OCI-LY1 (cell line): ENCODE measurements at regions not wholly inside any gene's neighbourhood (a gene's known extent, or its start where the extent isn't known, plus 50 kb on each side); places are given as distances from the start of the nearest gene placed in this dataset.

ENCODE experiments used
- H2AFZ ChIP-seq: fragments of 200-600 bp; sonication (generic), shearing (Covaris generic); 2 replicates; pipeline ENCODE4 v1.6.0; 2014; ENCODE audit warnings: antibody characterized with exemption, mild to moderate bottlenecking, low read length
- H3F3A ChIP-seq: fragments of 200-600 bp; sonication (generic), shearing (Covaris generic); 2 replicates; pipeline ENCODE4 v1.6.0; 2014; ENCODE audit warnings: mild to moderate bottlenecking, antibody characterized with exemption, low read length, moderate library complexity; ENCODE audit not compliant: insufficient read depth
- H3K27ac ChIP-seq: fragments of 200-600 bp; sonication (generic); 2 replicates; pipeline ENCODE4 v1.5.1; 2014; ENCODE audit warnings: low read length, mixed run types, mild to moderate bottlenecking, low read depth; ENCODE audit not compliant: poor library complexity, severe bottlenecking
- H3K27me3 ChIP-seq: fragments of 200-600 bp; sonication (generic); 2 replicates; pipeline ENCODE4 v1.6.0; 2014; ENCODE audit warnings: antibody characterized with exemption, mild to moderate bottlenecking, low read length, moderate library complexity; ENCODE audit not compliant: insufficient read depth
- H3K36me3 ChIP-seq: fragments of 200-600 bp; sonication (generic); 2 replicates; pipeline ENCODE4 v1.6.1; 2014; ENCODE audit warnings: mild to moderate bottlenecking, antibody characterized with exemption, low read length, moderate library complexity, mixed read lengths; ENCODE audit not compliant: insufficient read depth
- H3K4me1 ChIP-seq: fragments of 200-600 bp; sonication (generic); 2 replicates; pipeline ENCODE4 v1.5.1; 2014; ENCODE audit warnings: mild to moderate bottlenecking, low read length, moderate library complexity; ENCODE audit not compliant: insufficient read depth, severe bottlenecking
- H3K4me2 ChIP-seq: fragments of 200-600 bp; sonication (generic), shearing (Covaris generic); 2 replicates; pipeline ENCODE4 v1.6.1; 2014; ENCODE audit warnings: low read length
- H3K4me3 ChIP-seq: fragments of 200-600 bp; sonication (generic); 2 replicates; pipeline ENCODE4 v1.5.1; 2014; ENCODE audit warnings: low read length, low read depth, mild to moderate bottlenecking, mixed read lengths; ENCODE audit not compliant: poor library complexity, severe bottlenecking
- H3K79me2 ChIP-seq: fragments of 200-600 bp; shearing (Covaris generic); 2 replicates; pipeline ENCODE4 v1.6.1; 2016; ENCODE audit warnings: mixed run types, low read length, mixed read lengths; ENCODE audit not compliant: insufficient read depth
- H3K9ac ChIP-seq: fragments of 200-600 bp; sonication (generic), shearing (Covaris generic); 2 replicates; pipeline ENCODE4 v1.6.1; 2014; ENCODE audit warnings: mild to moderate bottlenecking, low read length, mixed read lengths
- H3K9me2 ChIP-seq: fragments of 200-600 bp; sonication (generic), shearing (Covaris generic); 2 replicates; pipeline ENCODE4 v1.6.1; 2014; ENCODE audit warnings: low read depth, mild to moderate bottlenecking, low read length, mixed read lengths
- H3K9me3 ChIP-seq: fragments of 200-600 bp; shearing (Covaris generic); 2 replicates; pipeline ENCODE4 v1.6.1; 2014; ENCODE audit warnings: low read length, mixed read lengths
- H4K20me1 ChIP-seq: fragments of 200-600 bp; sonication (generic), shearing (Covaris generic); 2 replicates; pipeline ENCODE4 v1.6.0; 2016; ENCODE audit warnings: mild to moderate bottlenecking, low read length; ENCODE audit not compliant: insufficient read depth
- CTCF ChIP-seq: fragments of 200-600 bp; sonication (generic), shearing (Covaris generic); IDR thresholded peaks from 2 replicates; pipeline ENCODE4 v1.5.1; 2017; ENCODE audit warnings: mild to moderate bottlenecking, antibody characterized with exemption, low read length, moderate library complexity, mixed read lengths
- EZH2 ChIP-seq: fragments of 200-600 bp; sonication (generic), shearing (Covaris generic); IDR thresholded peaks from 2 replicates; pipeline ENCODE4 v1.8.0; 2017; ENCODE audit warnings: borderline replicate concordance, mixed run types, mild to moderate bottlenecking, antibody characterized with exemption, low read length, moderate library complexity, mixed read lengths

DNA sequence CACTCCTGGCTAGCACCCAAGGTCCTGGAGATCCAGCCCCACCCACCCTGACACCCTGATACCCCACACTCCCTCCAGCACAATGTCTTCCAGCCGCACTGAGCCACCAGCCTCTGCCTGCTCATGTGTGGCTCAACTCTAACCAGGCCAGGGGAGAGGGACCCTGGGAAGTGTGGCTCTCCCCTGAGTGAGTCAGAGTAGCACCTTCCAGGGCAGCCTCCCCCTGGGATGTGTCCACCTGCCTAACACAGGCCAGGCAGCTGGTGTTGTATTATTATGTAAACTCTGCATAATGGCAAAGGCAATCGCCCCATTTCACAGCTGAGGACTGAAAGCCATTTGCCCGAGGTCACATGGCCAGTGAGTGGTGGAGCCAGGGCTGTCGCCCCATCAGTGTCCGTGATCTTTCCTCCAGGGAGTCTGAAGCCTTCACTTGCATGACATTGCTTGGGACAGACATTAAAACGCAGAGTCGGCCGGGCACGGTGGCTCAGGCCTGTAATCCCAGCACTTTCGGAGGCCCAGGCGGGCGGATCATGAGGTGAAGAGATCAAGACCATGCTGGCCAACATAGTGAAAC lies 84.2 kb upstream of the FOXF1 start:
- Histone ChIP-seq H2AFZ (no peak overlapping the region), H3K27me3 (no peaks in the 10 kb centered on the region), H3K9me3 (no peaks in the 10 kb centered on the region), H4K20me1 (no peaks in the 10 kb centered on the region), H3K9ac (no peak overlapping the region), H3K4me2 (no peak overlapping the region), H3K27ac (no peak overlapping the region), H3K36me3 (no peaks in the 10 kb centered on the region), H3F3A (no peaks in the 10 kb centered on the region), H3K79me2 (no peaks in the 10 kb centered on the region), H3K4me3 (no peak overlapping the region), H3K4me1 (no peaks in the 10 kb centered on the region), H3K9me2 (no peaks in the 10 kb centered on the region)
- no peak for TF ChIP-seq EZH2
- no peak for TF ChIP-seq CTCF

- H3K4me3 ChIP-seq = no peak overlapping the region
- no peak for TF ChIP-seq CTCF
- TF ChIP-seq EZH2 = no peak
- H3K79me2 ChIP-seq = no peaks in the 10 kb centered on the region
- H3K27ac ChIP-seq = no peak overlapping the region
- H2AFZ ChIP-seq = no peak overlapping the region
- no peaks in the 10 kb centered on the region for H3K36me3 ChIP-seq
- H3F3A ChIP-seq = no peaks in the 10 kb centered on the region
- no peak overlapping the region for H3K4me2 ChIP-seq
- no peaks in the 10 kb centered on the region for H3K4me1 ChIP-seq
- H3K27me3 ChIP-seq = no peaks in the 10 kb centered on the region
- H3K9ac ChIP-seq = no peak overlapping the region
- H3K9me2 ChIP-seq = no peaks in the 10 kb centered on the region
- H3K9me3 ChIP-seq = no peaks in the 10 kb centered on the region
- no peaks in the 10 kb centered on the region for H4K20me1 ChIP-seq
These were observed 82.9 kb upstream of the FOXF1 start for GRCh38 chr16:86427433-86427851.

DNA sequence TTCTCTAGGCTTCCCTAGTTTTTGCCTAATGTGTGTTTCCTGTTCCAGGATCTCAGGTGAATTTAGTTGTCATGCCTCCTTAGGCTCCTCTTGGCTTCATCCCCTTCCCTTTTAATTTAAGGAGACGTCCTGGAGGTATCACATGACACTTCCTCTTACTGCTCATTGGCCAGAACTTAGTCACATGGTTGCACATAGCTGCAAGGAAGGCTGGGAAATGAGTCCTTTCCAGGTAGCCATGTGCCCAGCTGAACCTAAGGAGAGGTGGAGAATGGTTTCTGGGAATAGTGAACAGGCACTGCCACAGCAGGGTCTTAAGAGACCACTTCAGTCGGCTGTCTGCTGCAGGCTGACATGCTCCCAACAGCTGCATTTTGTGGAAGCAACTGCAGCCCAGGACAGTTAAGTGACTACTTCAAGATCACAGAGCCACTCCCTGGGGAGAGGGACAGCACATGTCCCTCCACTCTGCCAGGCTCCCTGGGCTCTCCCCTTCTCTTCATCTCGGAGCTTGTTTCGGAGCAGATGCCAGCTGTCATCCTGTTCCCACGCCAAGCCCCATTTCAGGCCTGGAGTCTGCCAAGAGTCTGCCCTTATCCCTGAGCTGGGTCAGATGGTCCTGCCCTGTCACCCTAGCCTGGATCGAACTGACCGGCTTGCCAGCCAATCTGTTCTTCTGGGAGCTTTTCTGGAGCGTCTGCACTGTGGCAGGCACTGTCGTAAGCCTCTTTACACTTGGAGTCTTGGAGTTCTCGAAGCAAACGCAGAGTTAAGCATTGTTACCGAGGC lies 81.4 kb upstream of the FOXF1 start:
- no peaks in the 10 kb centered on the region for H3K79me2 ChIP-seq
- no peak overlapping the region for H3K4me2 ChIP-seq
- no peaks in the 10 kb centered on the region for H4K20me1 ChIP-seq
- H3K27me3 ChIP-seq = peaks cover 5% of the 10 kb centered on the region; the same call in 1 of the 2 replicates
- H3K4me3 ChIP-seq = no peak overlapping the region
- H3K9me2 ChIP-seq = no peaks in the 10 kb centered on the region
- no peaks in the 10 kb centered on the region for H3K9me3 ChIP-seq
- no peak for TF ChIP-seq EZH2
- no peak for TF ChIP-seq CTCF
- H2AFZ ChIP-seq = no peak overlapping the region
- no peaks in the 10 kb centered on the region for H3F3A ChIP-seq
- no peak overlapping the region for H3K27ac ChIP-seq
- no peaks in the 10 kb centered on the region for H3K36me3 ChIP-seq
- H3K9ac ChIP-seq = no peak overlapping the region
- no peaks in the 10 kb centered on the region for H3K4me1 ChIP-seq
